GM21381 (cell line): ENCODE measurements at regions not wholly inside any gene's neighbourhood (a gene's known extent, or its start where the extent isn't known, plus 50 kb on each side); places are given as distances from the start of the nearest gene placed in this dataset.

ENCODE experiments used
- ATAC-seq: cut with Tn5 transposase; IDR thresholded peaks from one replicate; pipeline ENCODE4 v1.9.1; 2021; ENCODE audit warnings: mild to moderate bottlenecking, moderate library complexity; ENCODE audit not compliant: unreplicated experiment

DNA sequence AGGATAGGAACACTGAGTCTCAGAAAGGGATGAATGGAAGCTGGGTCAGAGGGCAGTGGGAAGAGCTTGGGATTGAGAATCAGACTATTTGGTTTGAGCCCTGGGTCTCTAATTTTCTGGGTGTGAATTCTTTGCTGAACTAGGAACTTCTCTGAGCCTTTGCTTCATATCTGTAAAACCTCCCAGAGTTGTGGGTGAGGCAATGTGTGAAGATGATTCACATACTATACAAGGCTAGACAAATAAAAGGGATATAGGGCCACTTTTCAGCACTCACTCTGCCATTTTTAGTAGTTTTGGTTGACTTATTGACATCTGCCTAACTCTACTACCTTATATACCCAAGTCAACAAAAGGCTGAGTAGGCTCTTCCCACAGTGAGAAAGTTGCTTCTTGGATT is 77.7 kb upstream of the JUN start:
- no peak for ATAC-seq

GRCh38 chr1:58862728-58863385 is 79.0 kb upstream of the JUN start:
- ATAC-seq, result no peak

- no peak for ATAC-seq
These were observed 80.8 kb upstream of the JUN start for GRCh38 chr1:58864654-58865053.

DNA sequence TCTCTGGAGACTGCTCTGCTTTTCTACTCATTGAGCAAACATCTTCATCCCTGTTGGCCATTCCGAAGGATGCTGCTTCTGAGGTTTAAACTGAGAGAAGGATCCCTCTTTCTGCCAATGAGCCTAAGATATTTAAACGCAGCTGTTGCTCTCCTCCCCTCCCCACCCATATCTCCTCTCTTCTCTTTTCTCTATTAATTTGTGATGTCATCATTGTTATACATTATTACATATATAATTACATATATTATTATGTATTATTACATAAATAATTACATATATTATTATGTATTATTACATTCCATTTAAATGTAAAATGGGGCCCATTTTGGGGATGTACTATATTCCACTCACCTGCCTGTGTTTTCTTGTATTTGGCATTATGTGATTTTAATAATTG is 82.7 kb upstream of the JUN start:
- ATAC-seq, result no peak

DNA sequence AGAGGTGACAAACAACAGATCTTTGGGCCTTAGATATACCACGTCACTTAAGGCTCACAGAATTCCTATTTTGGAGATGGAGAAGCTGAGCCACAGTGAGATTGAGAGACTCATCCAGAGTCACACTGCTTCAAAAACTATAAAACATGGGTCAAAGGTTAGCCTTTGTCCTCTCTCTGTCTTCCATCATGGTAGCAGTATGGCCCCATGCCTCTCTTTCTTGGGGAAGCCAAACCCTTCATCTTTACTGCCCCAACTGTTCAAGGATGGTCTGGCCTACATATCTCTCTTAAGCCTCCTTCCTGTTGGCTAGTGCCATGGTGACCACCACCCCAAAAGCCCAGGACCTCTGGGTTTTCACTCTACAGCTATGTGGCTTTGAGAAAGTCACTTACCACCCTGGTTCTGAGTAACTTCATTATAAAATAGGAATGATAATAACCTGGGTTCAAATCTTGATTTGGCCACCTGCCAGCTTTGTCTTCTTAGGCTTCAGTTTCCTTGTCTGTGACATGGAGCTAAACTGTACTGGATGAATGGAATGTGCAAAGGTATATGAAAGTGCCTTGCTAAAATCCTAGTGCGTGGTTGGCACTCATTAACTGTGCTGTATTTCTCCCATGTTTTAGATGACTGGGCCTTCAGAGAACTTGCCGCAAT is 85.9 kb upstream of the JUN start:
- no peak for ATAC-seq

DNA sequence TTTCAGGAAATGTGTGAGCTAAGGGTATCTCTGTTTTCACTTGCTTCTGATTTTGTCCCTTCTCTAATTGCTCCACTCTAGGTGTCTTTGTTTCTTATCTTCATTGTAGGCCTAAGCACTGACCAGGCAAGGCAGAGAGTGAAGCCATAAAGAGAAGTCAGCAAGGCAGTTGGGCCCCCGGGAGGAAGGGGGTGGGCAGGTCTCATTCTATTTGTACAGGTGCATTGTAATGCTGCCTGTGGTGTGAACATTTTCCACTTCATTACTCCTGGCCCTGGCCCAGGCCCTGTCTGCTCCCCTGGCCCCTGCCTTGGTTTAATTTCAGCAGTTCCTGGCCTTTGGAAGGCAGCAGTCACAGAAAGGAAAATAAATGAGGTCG is 86.4 kb upstream of the JUN start:
- ATAC-seq, result no peak

- no peak for ATAC-seq
These were observed 90.5 kb upstream of the JUN start for GRCh38 chr1:58874342-58874741.

GRCh38 chr1:58874757-58875755 is 91.2 kb upstream of the JUN start:
- no peak for ATAC-seq

- no peak for ATAC-seq
These were observed 95.6 kb upstream of the JUN start for GRCh38 chr1:58879464-58879863.

- ATAC-seq, result no peak
These were observed 96.7 kb upstream of the JUN start for GRCh38 chr1:58880592-58880991.

DNA sequence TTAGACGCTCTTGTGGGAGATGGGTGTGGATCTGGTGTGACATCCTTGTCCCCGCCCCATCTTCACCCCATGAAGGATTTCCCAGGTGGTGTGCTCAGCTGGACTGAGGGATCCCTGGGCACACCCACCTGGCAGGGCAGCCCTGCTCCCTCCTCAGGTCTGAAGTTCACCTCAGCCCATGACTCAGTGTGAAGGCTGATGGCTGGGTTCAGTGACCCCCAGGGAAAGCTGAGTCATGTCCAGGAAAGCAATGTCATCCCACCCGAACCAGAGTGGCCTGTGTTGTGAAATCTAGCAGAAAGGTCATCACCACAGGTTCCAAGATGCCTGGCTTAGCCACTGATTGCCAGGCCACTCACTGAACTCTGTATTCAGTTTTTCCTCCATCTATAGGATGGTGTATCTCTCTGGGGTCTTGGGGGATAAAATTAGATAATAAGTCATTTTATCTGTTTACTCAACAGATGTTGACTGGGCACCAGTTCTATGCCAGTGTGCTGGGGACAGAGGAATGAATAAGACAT is 97.7 kb upstream of the JUN start:
- ATAC-seq, result no peak

GRCh38 chr1:58882322-58882948 is 98.6 kb upstream of the JUN start:
- ATAC-seq, result no peak

- peak; percentile 36 for ATAC-seq
These were observed 99.4 kb upstream of the JUN start for GRCh38 chr1:58883037-58883887.

DNA sequence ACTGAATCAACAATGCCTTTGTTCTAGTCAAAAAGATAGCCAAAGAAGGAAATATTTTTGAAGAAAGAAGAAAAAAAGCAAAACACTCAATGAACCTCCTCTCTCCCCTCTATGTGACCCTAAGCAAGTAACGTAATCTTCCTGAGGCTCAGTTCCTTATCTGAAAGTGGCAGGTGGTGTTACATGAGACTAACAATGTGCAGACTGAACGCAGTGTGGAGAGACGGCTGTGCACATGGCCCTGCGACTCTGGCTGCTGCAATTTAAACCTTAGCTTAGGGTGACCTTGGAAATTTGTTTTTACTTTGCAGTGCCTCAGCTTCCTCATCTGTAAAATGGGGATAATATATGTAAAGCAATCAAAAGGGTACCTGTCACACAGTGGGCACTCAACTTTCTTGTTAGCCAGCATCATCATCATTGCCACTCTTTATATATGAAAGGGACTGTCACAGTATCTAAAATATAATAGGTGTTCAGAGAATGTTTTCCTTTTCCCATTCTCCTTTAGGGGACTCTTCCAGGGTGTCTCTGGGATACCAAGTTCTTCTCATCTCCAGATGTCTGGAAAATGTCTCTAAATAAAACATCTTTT is 100.1 kb upstream of the JUN start:
- peak; percentile 57 for ATAC-seq

DNA sequence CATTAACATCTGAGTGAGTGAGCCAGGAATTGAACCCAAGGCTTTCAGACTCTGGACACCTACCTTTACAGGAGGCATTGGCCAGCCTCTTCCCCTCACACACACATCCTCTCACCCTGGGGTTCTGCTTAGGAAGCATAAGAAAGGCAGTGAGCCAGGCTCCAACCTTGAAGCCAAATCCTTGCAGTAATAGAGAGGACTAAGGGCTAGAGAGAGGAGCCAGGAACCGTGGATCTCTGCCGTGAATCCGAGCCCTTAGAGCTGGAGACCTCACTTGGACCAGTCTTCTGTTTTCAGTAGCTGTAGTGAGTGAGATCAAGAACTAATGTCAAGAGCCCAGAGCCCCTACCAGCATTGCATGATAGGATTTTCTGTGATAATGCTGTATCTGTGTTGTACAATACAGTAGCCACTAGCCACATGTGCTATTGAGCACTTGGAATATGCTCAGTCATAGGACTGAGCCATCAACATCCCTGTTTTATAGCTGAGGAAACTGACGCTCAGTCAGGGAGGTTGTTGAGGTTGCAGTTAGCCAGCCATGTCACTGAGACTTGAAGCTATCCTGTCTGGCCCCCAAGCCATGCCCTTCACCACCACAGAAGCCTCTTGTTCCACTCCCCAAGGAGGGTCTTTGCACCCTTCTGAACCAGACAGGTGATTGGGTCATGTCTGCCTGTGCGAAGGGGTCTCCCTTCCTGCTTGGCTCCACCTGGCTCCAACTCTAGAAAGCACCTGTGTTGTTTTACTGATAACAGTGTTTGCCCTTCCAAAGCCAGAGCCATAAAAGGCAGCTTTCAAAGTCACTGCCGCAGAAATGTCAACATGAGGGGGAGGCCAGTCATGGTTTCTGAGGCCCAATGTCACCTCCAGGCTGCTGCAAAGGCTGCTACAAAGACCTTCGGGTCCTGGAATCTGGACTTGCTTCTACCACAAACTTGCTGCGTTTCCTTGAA is 101.1 kb upstream of the JUN start:
- ATAC-seq, result no peak

GRCh38 chr1:58885998-58886397 is 102.2 kb upstream of the JUN start:
- no peak for ATAC-seq

DNA sequence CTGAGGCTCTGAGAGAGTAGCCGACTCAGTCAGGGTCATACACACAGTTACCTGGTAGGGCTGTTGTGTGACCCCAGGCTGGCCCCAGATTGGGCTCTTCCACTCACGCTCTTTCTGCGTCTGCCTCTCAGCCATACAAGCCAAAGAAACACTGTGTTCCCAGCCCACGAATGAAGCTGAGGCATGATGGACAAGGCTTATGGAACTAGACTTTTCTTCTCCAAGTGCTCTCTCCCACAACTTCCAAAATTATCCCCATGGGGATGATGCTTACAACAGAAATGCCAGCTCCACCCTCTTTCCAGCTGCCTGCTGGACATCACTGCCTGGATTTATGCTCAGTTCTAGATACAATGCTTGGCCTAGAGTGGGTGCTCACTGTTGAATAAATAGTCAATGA is 102.8 kb upstream of the JUN start:
- no peak for ATAC-seq

- ATAC-seq, result no peak
These were observed 103.2 kb upstream of the JUN start for GRCh38 chr1:58887059-58887458.

GRCh38 chr1:58888833-58889232 is 105.0 kb upstream of the JUN start:
- no peak for ATAC-seq
